Adrenal gland (tissue), 5 donors: ENCODE measurements at regions not wholly inside any gene's neighbourhood (a gene's known extent, or its start where the extent isn't known, plus 50 kb on each side); places are given as distances from the start of the nearest gene placed in this dataset.
"Not testable (repeated sequence)": the region's sequence is repeated elsewhere in the genome, so short reads cannot be mapped to it uniquely, and the experiment has no call there.

ENCODE experiments used
- CTCF ChIP-seq, 6 experiments: fragments of 450-650 bp in 4 of 6; fragments of 200-600 bp in 2 of 6; sonication (generic) in 1 of 6; IDR thresholded peaks; 1 replicate in 5 of 6; 2 replicates in 1 of 6; pipeline versions ENCODE4 v1.5.1 to v1.8.0; 2016 to 2021; ENCODE audit warnings: antibody characterized with exemption in 6 of 6, mild to moderate bottlenecking in 2 of 6, moderate library complexity in 1 of 6
- POLR2A ChIP-seq, 2 donors: fragments of 450-650 bp; IDR thresholded peaks; one replicate each; pipeline ENCODE4 v1.6.1; 2017; ENCODE audit warnings: antibody characterized with exemption in 2 of 2, mild to moderate bottlenecking in 2 of 2, moderate library complexity in 1 of 2
- donor health status: DM: no; HTN: no; CAD: no.

- TF ChIP-seq POLR2A, CTCF (IDR thresholded peaks at IDR 0.05): not testable (repeated sequence)
These were observed 313.8 kb downstream of the PDCD6IP start for GRCh38 chr3:34112261-34112660.
